Neural crest cell (in vitro differentiated cells): ENCODE measurements at regions not wholly inside any gene's neighbourhood (a gene's known extent, or its start where the extent isn't known, plus 50 kb on each side); places are given as distances from the start of the nearest gene placed in this dataset.
"Not testable (repeated sequence)": the region's sequence is repeated elsewhere in the genome, so short reads cannot be mapped to it uniquely, and the experiment has no call there.

ENCODE experiments used
- DNase-seq: peaks from one replicate; pipeline ENCODE4 v3.0.0; 2021; ENCODE audit warnings: low read depth, mixed read lengths, low spot score
- H3K27ac Mint-ChIP-seq: one replicate; pipeline ENCODE4 v1.8.0; 2021; ENCODE audit warnings: mild to moderate bottlenecking, mixed read lengths; ENCODE audit not compliant: unreplicated experiment
- H3K27me3 Mint-ChIP-seq: 2 replicates; pipeline ENCODE4 v1.8.0; 2021; ENCODE audit warnings: low read depth, mild to moderate bottlenecking, mixed read lengths
- H3K36me3 Mint-ChIP-seq: 2 replicates; pipeline ENCODE4 v1.8.0; 2021; ENCODE audit warnings: low read depth, mild to moderate bottlenecking, mixed read lengths
- H3K4me1 Mint-ChIP-seq: 2 replicates; pipeline ENCODE4 v1.8.0; 2021; ENCODE audit warnings: mixed read lengths
- H3K4me3 Mint-ChIP-seq: one replicate; pipeline ENCODE4 v1.8.0; 2021; ENCODE audit warnings: mild to moderate bottlenecking, mixed read lengths
- H3K9me3 Mint-ChIP-seq: 2 replicates; pipeline ENCODE4 v1.8.0; 2021; ENCODE audit warnings: mixed read lengths
- CTCF ChIP-seq: fragments of 200-600 bp; sonication (generic); conservative IDR thresholded peaks from 2 replicates; pipeline ENCODE4 v1.5.0; 2021; ENCODE audit warnings: antibody characterized with exemption, mild to moderate bottlenecking

GRCh38 chr2:242079792-242080191 lies 210.3 kb downstream of the RTP5 start:
- H3K4me1 Mint-ChIP-seq, H3K4me3 Mint-ChIP-seq, DNase-seq, H3K9me3 Mint-ChIP-seq, H3K36me3 Mint-ChIP-seq: not testable (repeated sequence)
- Mint-ChIP-seq H3K27ac (peak overlapping the region; percentile 12), H3K27me3 (peaks cover 43% of the 10 kb centered on the region)

- H3K9me3 Mint-ChIP-seq, H3K36me3 Mint-ChIP-seq, DNase-seq, H3K4me3 Mint-ChIP-seq, H3K27ac Mint-ChIP-seq, H3K4me1 Mint-ChIP-seq: not testable (repeated sequence)
- H3K27me3 Mint-ChIP-seq: peaks cover 43% of the 10 kb centered on the region
These were observed 211.2 kb downstream of the RTP5 start for GRCh38 chr2:242080575-242081214.

GRCh38 chr2:242084034-242084433 lies 214.5 kb downstream of the RTP5 start:
- H3K9me3 Mint-ChIP-seq, H3K27ac Mint-ChIP-seq: not testable (repeated sequence)

GRCh38 chr2:242085024-242085674 lies 215.6 kb downstream of the RTP5 start:
- H3K27me3 Mint-ChIP-seq: peaks cover 52% of the 10 kb centered on the region
- H3K4me3 Mint-ChIP-seq, DNase-seq, H3K27ac Mint-ChIP-seq, H3K36me3 Mint-ChIP-seq, H3K9me3 Mint-ChIP-seq, H3K4me1 Mint-ChIP-seq: not testable (repeated sequence)

More at GRCh38 chr2:242084034-242084433, 214.5 kb downstream of the RTP5 start:
- DNase-seq, H3K4me1 Mint-ChIP-seq, H3K4me3 Mint-ChIP-seq, H3K36me3 Mint-ChIP-seq: not testable (repeated sequence)
- peaks cover 48% of the 10 kb centered on the region for H3K27me3 Mint-ChIP-seq

- peaks cover 9% of the 10 kb centered on the region for H3K4me1 Mint-ChIP-seq
- peak overlapping the region; percentile 78 for H3K27ac Mint-ChIP-seq
- no peak for TF ChIP-seq CTCF
- H3K36me3 Mint-ChIP-seq: no peaks in the 10 kb centered on the region
- H3K9me3 Mint-ChIP-seq: peaks cover 2% of the 10 kb centered on the region
- no peak for DNase-seq
- H3K27me3 Mint-ChIP-seq: peaks cover 58% of the 10 kb centered on the region
- no peak overlapping the region for H3K4me3 Mint-ChIP-seq
These were observed 216.6 kb downstream of the RTP5 start for GRCh38 chr2:242085941-242086621.

GRCh38 chr2:242088044-242088443 lies 218.5 kb downstream of the RTP5 start:
- DNase-seq, H3K9me3 Mint-ChIP-seq, H3K4me1 Mint-ChIP-seq, H3K27ac Mint-ChIP-seq, H3K36me3 Mint-ChIP-seq: not testable (repeated sequence)
- Mint-ChIP-seq H3K4me3 (peak overlapping the region; percentile 86), H3K27me3 (peaks cover 61% of the 10 kb centered on the region)

GRCh38 chr2:242088471-242089212 lies 219.1 kb downstream of the RTP5 start:
- Mint-ChIP-seq H3K4me1 (peaks cover 9% of the 10 kb centered on the region), H3K27me3 (peaks cover 64% of the 10 kb centered on the region), H3K36me3 (no peaks in the 10 kb centered on the region), H3K9me3 (no peaks in the 10 kb centered on the region), H3K27ac (no peak overlapping the region), H3K4me3 (peak overlapping the region; percentile 86)
- peak; percentile 76 for DNase-seq
- TF ChIP-seq CTCF: no peak

- Mint-ChIP-seq H3K27me3 (peaks cover 68% of the 10 kb centered on the region), H3K4me3 (peak overlapping the region; percentile 86)
- H3K27ac Mint-ChIP-seq, H3K4me1 Mint-ChIP-seq, DNase-seq, H3K36me3 Mint-ChIP-seq, H3K9me3 Mint-ChIP-seq: not testable (repeated sequence)
These were observed 219.7 kb downstream of the RTP5 start for GRCh38 chr2:242089213-242089549.

GRCh38 chr2:242097278-242097677 lies 227.7 kb downstream of the RTP5 start:
- DNase-seq, H3K9me3 Mint-ChIP-seq, H3K4me3 Mint-ChIP-seq, H3K27ac Mint-ChIP-seq, H3K4me1 Mint-ChIP-seq, H3K36me3 Mint-ChIP-seq: not testable (repeated sequence)
- H3K27me3 Mint-ChIP-seq: peaks cover 12% of the 10 kb centered on the region
